ENCODE measurements at regions not wholly inside any gene's neighbourhood (a gene's known extent, or its start where the extent isn't known, plus 50 kb on each side); places are given as distances from the start of the nearest gene placed in this dataset.

- intact Hi-C loops (cut with DNase I): no loop called here
- H3K4me1 ChIP-seq (replicated peaks in 1 of 2): no peaks in the 10 kb centered on the region
- TF ChIP-seq, protein P1, sequence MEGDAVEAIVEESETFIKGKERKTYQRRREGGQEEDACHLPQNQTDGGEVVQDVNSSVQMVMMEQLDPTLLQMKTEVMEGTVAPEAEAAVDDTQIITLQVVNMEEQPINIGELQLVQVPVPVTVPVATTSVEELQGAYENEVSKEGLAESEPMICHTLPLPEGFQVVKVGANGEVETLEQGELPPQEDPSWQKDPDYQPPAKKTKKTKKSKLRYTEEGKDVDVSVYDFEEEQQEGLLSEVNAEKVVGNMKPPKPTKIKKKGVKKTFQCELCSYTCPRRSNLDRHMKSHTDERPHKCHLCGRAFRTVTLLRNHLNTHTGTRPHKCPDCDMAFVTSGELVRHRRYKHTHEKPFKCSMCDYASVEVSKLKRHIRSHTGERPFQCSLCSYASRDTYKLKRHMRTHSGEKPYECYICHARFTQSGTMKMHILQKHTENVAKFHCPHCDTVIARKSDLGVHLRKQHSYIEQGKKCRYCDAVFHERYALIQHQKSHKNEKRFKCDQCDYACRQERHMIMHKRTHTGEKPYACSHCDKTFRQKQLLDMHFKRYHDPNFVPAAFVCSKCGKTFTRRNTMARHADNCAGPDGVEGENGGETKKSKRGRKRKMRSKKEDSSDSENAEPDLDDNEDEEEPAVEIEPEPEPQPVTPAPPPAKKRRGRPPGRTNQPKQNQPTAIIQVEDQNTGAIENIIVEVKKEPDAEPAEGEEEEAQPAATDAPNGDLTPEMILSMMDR (IDR thresholded peaks at IDR 0.05): no peak
- TF ChIP-seq POLR2A (IDR thresholded peaks at IDR 0.05): no peak
These were observed 2048.3 kb upstream of the PCDH20 start for GRCh38 chr13:63463782-63464610.

GRCh38 chr13:63460462-63461090 is 2044.9 kb upstream of the PCDH20 start:
- no peaks in the 10 kb centered on the region for H3K9me3 ChIP-seq (replicated peaks in 1 of 3)
- H3K4me1 ChIP-seq (replicated peaks in 1 of 2): no peaks in the 10 kb centered on the region
- H3K4me3 ChIP-seq: no peak overlapping the region
- no peak overlapping the region for H3K27ac ChIP-seq
- intact Hi-C loops (cut with DNase I): no loop called here
- no peak for DNase-seq
- no peaks in the 10 kb centered on the region for H3K36me3 ChIP-seq (replicated peaks in 1 of 2)
- TF ChIP-seq, protein P1 (IDR thresholded peaks at IDR 0.05): no peak
- TF ChIP-seq POLR2A (IDR thresholded peaks at IDR 0.05): no peak
- 43 to 86% (median 69%) methylated on average over 2 of the region's 2 CpGs for WGBS, 4 donors
- H3K27me3 ChIP-seq: no peaks in the 10 kb centered on the region

More at GRCh38 chr13:63463782-63464610, 2048.3 kb upstream of the PCDH20 start:
- Histone ChIP-seq H3K27ac (no peak overlapping the region), H3K9me3 (replicated peaks in 1 of 3) (no peaks in the 10 kb centered on the region), H3K4me3 (no peak overlapping the region), H3K27me3 (no peaks in the 10 kb centered on the region), H3K36me3 (replicated peaks in 1 of 2) (no peaks in the 10 kb centered on the region)
- 60 to 81% (median 65%) methylated on average over 1 of the region's 1 CpG for WGBS, 4 donors
- no peak for DNase-seq

DNA sequence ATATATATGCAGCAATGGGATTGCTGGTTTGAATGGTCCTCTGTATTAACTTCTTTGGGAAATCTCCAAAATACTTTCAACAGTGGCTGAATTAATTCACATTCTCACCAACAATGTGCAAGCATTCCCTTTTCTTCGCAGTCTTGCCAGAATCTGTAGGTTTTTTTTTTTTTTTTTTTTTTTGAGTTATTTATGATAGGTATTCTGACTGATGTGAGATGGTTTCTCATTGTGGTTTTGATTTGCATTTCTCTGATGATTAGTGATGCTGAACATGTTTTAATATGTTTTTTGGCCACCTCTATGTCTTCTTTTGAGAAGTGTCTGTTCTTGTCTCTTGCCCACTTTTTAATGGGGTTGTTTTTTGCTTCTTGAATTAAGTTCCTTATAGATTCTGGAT is 2041.5 kb upstream of the PCDH20 start:
- no peaks in the 10 kb centered on the region for H3K36me3 ChIP-seq (replicated peaks in 1 of 2)
- no peak overlapping the region for H3K4me3 ChIP-seq
- H3K9me3 ChIP-seq (replicated peaks in 1 of 3): no peaks in the 10 kb centered on the region
- DNase-seq: no peak
- no peaks in the 10 kb centered on the region for H3K27me3 ChIP-seq
- WGBS, 4 donors: 92 to 97% (median 94%) methylated on average over 1 of the region's 1 CpG
- H3K4me1 ChIP-seq (replicated peaks in 1 of 2): no peaks in the 10 kb centered on the region
- no peak overlapping the region for H3K27ac ChIP-seq
- TF ChIP-seq, protein P1 (IDR thresholded peaks at IDR 0.05): no peak
- no peak for TF ChIP-seq POLR2A (IDR thresholded peaks at IDR 0.05)
- intact Hi-C loops (cut with DNase I): no loop called here

- H3K4me1 ChIP-seq (replicated peaks in 1 of 2): no peaks in the 10 kb centered on the region
- 78 to 92% (median 88%) methylated on average over 3 of the region's 3 CpGs for WGBS, 4 donors
- no peak for DNase-seq
- no peak for TF ChIP-seq POLR2A (IDR thresholded peaks at IDR 0.05)
- TF ChIP-seq, protein P1 (IDR thresholded peaks at IDR 0.05): peak in 1 of 6 experiments; percentile 13
- intact Hi-C loops (cut with DNase I): no loop called here
- no peak overlapping the region for H3K27ac ChIP-seq
- H3K4me3 ChIP-seq: no peak overlapping the region
- H3K27me3 ChIP-seq: no peaks in the 10 kb centered on the region
- no peaks in the 10 kb centered on the region for H3K36me3 ChIP-seq (replicated peaks in 1 of 2)
- no peaks in the 10 kb centered on the region for H3K9me3 ChIP-seq (replicated peaks in 1 of 3)
These were observed 2040.3 kb upstream of the PCDH20 start for GRCh38 chr13:63455938-63456337.
